DMS 273 (cell line): ENCODE measurements at regions not wholly inside any gene's neighbourhood (a gene's known extent, or its start where the extent isn't known, plus 50 kb on each side); places are given as distances from the start of the nearest gene placed in this dataset.

Experiments used
- DNase-seq: peaks from one replicate; lab custom pipeline; 2025; ENCODE audit not compliant: unreplicated experiment; lab: John Stamatoyannopoulos, UW

DNA sequence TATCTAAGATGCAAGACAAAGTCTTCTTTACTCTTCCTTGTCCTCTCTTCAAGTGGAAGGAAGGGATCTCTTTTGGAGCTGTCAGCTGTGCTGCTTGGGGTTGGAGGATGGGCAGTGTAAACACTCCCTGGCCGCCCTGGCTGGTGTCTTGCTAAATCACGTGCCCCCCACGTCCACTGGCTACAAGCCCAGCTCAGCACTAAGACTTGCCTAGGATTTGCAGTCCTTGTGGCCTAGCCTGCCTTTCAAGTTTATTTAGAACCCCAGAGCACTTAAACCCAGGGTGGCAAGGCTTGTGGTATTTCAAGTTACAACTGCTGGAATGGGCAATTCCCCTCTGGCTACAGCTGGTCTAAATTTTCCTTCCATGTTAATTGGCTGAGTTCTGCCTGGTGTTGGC, 272.4 kb upstream of the MYO3A start:
- DNase-seq: no peak

DNA sequence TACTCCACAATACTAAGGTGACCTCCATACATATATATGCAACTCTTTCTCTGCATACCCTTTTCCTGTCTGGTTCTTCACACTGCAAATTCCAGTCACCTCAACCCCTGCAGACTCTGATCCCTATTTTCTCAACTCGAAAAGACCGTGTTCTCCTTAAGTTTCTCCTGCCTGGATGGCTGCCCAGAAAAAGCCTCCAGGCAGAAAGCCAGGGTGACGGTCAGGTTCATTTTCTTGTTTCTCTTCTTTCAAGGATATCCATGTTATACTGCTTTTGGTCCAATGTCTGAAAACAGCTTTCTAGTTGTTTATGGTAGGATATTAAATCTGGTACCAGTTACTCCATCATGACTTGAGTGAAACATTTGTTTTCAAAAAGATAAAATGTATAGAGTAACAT, 267.8 kb upstream of the MYO3A start:
- no peak for DNase-seq

DNA sequence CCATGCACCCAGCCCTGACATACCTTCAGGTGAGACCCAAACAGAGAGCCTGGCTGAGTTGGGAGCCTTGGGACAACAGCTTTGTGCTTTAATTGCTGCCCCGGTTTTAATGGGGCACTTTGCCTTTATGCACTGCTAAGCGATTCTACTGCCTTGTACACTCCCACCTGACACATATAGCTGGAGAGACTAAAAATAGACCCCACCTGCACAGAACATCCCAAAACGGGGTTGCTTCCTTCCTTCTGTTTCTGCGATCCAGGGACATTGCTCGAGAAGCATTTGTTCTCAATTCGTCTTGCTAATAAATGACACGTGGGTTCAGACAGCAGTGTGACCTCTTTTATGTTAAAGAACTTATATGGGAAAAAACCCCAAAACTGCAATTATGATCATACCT, 258.8 kb upstream of the MYO3A start:
- no peak for DNase-seq

DNA sequence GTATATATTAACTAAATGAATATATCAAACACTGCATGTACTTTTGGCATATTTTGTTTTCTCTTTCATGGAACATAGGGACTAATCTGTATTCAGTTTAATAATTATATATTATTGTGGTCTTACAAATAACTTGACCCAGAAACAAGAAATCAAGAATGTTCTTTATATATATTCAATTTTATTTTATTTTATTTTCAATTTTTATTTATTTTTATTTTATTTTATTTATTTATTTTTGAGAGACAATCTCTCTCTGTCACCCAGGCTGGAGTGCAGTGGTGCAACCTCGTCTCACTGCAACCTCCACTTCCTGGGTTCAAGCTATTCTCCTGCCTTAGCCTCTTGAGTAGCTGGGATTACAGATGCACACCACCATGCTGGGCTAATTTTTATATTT, 258.4 kb upstream of the MYO3A start:
- DNase-seq: no peak

DNA sequence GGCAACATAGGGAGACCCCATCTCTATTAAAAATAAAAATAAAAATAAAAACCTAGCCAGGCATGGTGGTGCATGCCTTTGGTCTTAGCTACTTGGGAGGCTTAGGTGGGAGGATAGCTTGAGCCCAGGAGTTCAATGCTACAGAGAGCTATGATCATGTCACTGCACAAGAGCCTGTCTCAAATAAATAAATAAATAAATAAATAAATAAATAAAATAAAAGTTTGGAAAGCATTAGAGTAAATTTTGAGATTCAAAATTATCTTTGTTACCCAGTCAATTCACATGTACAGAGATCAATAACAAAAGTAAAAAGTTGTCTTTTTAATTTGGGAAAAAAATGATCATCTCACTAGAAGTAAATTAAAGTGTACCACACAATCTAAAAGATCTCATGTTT, 255.8 kb upstream of the MYO3A start:
- no peak for DNase-seq

DNA sequence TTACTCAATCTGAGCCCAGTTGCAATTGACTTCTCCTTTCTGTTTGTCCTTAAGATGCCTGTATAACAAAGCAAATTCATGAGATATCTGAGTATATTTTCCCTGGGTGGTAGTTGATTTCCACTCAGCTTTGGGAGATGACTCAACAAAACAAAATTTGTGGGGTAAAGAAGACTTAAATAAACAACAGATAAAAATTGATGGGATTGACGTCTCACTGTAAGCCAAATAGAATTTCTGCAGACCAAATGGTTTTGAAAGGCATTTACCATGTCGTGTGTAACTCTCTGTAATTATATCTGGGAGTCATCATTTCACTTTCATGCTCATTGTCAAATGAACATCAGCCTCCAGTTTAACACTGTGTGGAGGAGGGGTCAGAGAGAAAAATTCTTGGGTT, 255.4 kb upstream of the MYO3A start:
- no peak for DNase-seq

DNA sequence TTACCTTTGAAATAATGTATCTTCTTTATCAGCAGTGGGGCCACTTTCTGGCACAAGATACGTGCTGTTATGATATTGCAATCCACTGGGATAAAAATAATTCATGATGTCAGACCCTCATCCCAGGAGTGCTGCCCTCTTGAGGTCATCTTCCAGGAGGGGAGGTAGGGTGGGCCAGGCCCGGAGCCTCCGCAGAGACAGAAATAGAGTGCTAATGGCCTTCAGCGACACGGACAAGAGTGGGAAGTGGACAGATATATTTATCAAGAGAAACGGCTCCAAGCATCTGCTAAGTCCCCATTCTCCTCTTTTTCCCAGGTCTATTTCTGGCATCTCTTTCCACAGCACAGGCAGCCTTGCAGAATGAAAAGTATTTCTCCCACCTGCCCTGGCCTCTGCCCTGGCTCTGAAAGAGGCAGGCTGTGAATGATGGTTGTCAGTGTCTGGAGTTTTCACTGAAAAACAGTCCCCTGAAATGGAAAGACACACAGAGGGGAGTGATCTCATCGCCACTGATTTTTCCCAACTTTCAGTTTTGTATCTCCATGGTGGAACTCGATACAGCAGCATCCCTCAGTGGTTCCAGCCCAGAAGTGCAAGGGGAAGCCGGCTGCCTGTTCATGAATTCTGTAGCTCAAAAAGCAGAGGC, 251.7 kb upstream of the MYO3A start:
- peak; percentile 5 for DNase-seq

DNA sequence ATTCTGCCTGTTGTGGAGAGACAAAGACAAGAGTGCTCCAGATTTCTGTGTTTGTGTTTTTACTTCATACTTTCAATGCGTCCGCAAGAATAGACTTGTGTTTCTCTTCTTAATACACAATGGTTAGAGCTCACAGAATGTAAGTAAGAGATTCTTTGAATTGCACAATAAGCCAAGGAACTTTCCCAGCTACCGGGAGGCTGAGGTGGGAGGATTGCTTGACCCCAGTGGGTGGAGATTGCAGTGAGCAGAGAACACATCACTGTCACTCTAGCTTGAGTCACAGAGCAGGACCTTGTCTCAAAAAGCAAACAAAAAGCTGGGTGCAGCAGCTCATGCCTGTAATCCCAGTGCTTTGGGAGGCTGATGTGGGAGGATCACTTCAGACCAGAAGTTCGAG, 250.7 kb upstream of the MYO3A start:
- no peak for DNase-seq

DNA sequence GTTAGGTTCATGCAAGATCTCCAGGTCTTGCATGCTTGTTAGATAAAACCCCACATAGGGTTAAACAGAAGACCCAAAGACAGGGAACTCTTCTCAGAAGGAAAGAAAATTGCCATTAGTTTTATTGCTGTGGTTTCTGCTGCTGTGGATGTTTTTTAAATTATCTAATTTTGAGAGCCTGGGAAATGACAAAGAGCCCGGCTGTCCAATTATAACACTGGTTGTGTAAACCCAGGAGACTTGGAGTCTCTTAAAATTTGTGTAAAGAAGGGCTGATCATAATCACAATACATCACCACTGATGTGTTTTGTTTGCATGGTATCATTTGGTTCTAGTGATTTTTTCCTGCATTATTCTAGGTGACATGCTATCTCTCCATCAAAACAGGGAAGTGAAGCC, 246.5 kb upstream of the MYO3A start:
- no peak for DNase-seq

DNA sequence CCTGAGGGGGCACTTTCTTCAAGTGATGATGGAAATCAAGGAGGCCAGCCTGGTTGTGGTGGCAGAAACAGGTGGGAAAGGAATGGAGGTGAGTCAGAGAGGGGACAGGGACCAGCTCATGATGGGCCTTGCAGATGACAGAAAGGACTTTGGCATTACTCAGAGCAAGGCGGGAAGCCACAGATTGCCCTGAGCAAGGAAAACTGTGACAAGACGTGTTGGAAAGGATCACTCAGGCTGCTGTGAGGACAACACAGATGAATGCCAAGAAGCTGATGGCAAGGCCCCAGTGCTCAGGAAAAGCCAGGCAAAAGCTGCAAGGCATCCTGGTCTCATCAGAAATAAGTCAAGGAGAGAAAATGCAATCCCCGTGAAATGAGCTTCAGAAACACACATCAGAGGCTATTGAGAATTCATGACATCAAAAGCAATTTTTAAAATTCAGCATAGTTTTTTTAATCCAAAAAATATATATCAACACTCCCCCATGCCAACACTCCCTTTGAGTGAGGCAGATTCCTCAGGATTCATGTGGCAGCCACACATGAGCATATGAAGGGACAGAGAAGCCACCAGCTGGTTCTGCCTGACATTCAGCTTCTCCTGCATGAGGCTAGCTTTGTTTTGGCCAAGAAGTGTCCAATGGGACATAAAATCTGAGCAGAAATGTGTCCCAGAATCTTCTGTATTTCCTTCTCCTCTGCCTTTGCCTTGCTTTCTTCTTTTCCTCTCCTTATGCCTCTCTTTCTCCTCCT, 244.5 kb upstream of the MYO3A start:
- no peak for DNase-seq

DNA sequence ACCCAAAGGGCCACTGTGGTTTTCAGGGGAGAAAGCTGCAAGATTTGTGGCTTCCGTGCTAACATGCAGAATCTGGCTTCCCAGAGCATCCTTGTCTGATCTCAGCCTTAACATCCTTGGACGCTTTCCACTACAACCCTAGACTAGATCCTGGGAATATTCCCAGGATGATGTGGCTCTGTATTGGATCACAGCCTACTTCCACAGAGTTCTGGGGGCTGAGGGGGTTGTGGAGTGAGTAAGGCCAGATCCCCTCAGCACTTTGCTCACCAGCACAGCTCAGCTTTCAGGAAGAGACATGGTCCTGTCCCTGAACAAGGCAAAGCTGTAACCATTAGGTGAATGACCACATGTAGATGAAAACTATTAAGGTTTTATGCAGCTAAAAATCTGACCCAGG, 241.3 kb upstream of the MYO3A start:
- no peak for DNase-seq

DNA sequence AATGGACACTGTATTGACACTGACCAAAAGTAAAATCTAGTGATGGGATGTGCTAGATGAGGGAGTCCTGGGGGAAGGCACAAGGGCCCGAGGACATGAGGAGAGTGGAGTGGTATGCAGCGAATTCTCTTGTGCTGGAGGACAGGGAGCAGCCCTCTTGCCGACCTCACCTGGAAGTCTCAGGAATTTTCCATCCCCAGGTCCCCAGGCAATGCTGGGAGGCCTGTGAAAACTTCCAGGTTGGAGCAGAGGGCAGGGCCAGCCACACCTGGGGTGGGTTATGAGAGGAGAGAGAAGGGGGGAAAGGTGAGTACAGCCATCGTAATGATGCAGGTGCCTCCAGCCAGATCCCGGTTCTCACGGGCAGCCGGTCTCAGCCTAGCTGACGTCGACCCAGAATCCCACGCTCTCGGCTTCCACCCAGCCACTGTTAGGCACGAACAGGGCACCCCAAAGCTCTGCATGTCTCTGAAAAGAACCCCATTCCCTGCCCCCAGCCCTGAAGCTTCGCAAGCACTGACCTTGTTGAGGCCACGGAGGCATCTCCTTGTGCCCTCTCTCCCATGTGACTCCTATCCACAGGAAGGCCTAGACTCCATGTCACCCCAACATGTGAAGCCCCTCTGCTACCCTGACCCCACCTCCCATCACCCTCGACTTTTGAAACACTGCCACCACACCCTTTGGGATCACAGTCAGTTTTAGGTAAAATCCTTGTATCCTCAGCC, 239.7 kb upstream of the MYO3A start:
- DNase-seq: no peak

DNA sequence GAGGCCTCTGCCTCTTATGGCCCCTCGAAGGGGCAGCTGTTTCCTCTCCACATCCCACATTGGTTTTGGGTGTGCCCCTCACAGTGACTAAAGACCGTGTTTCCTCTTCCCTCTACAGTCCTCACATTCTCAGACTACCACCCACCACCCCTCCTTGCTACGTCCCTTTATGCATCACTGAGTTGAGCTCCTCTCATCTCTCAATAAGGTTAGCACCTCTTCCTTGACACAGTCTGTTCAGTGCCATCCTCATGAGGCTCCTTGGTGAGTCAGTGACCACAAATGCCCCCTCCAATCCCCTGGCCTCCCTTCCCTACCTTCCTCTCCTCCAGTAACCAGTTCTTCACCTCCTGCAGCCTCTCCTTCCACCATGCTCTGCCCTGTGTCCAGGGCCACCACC, 239.1 kb upstream of the MYO3A start:
- no peak for DNase-seq

DNA sequence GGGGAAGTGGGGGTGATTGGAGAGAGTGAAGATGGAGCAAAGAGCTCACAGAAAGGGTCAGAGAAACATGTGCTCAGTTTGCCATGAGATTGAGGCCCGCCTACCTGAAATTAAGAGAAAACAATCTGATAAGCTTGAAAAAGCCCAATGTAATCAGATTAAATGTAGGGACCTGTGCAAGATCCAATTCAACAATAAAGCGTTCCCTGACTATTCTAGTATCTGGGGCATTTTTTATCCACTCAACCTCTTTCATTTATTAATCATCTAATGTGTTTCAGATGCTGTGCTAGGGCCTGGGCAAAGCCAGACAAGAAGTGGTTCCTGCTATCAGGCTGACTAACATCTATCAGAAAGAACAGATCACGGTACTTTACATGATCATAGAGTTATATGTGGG, 238.4 kb upstream of the MYO3A start:
- no peak for DNase-seq

DNA sequence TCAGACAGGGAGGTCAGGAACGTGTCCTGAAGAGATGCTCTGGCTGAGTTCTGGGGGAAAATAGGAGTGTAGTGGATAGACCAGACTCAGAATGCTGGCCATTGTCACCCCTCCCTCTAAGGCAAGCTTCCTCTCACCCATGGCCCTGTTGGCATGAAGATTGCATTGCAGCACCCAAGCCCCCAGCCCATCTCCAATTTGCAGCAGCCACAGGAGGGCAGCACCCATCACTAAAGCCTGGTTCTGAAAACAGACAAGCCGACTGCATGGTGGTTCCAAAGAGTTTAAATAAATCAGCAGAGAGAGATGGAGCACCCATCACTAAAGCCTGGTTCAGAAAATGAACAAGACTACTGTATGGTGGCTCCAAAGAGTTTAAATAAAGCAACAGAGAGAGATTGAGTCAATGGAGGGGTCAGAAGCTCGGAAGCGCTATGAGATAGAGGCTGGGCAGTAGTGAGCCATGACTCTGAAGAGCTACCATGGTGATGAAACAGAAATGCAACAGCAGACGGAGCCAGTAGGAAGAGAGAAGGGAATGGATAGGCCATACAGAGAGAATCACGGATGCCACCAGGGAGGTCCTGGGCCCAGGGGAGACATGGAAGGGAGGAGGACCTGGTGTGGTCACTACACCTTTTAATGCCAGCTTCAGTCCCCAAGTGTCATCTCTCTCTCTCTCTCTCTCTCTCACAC, 237.9 kb upstream of the MYO3A start:
- DNase-seq: no peak

DNA sequence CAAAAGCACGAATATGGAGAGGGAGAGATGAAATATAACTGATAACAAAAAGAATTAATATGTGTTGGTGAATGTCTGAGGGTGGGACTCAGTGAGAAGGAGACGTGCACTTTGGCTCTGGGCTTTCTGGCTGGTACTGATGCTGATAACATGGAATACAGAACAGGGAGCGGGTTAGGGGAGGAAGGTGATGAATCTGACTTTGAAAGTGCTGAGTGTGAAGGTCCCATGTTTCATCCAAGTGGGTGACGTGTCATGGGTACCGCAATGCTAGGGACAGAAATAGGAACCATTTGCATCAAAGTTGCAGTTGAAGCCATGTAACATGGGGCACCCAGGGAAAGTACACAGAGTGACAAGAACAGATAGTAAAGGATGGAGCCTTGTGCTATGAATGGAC, 236.6 kb upstream of the MYO3A start:
- no peak for DNase-seq

DNA sequence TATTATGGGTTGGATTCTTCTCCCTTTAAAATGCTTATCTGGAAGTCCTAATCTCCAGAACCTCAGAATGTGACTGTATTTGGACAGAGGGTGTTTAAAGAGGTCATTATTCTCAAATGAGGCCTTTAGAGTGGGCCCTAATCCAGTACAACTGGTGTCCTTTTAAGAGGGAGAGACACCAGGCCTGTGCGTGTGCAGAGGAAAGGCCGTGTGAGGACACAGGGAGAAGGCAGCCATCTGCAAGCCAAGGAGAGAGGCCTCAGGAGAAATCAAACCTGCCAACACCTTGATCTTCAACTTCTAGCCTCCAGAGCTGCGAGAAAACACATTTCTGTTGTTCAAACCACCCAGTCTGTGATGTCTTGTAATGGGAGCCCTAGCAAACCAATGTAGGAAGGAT, 235.4 kb upstream of the MYO3A start:
- no peak for DNase-seq

DNA sequence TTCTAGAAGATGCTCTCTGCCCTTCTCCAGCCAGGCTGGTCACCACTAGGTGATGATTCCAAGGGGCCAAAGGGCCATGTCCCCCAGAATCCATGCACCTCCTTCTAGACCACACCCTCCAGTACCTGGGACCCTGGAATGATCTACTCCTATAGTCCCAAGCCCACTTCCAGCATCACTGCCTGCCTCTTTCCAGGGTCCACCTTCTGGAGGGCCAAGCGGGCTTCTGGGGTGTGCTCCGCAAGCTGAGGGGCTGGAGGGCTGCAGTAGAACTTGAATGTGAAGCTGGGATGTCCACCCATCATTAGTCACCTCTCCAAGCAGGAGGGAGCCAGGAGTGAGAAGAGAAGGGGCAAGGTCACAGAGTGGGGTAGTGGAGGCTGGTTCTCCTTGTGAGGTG, 234.4 kb upstream of the MYO3A start:
- no peak for DNase-seq

DNA sequence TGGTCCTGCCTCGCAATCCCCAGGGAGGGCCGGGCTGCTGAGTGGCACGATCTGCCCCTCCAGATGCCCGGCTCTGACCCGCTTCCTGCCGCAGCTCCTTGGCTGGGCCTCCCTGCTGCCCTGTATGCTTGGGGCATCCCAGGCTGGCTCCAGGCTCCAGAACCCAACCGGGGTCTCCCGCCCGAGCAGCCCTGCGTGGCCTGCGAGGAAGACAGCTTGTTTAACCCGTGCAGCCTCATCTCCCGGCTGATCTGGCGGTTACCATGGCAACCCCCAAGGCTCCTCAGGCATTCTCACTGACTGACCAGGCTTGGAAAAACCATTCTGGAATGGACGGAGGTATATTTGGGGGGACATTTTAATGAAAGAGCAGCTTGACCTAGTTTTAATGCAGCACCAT, 232.4 kb upstream of the MYO3A start:
- no peak for DNase-seq

DNA sequence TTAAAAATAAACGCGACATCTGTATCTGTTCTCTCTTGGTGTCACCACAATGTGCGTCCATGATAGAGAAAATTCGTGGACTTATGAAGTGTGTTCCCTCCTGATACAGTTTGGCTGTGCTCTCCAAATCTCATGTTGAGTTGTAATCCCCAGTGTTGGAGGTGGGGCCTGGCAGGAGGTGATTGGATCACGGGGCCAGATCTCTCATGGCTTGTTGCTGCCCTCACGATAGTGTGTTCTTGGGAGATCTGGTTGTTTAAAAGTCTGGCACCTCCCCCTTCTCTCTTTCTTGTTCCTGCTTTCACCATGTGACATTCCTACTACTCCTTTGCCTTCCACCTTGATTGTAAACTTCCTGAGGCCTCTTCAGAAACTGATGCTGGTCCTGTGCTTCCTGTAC, 229.4 kb upstream of the MYO3A start:
- DNase-seq: no peak

DNA sequence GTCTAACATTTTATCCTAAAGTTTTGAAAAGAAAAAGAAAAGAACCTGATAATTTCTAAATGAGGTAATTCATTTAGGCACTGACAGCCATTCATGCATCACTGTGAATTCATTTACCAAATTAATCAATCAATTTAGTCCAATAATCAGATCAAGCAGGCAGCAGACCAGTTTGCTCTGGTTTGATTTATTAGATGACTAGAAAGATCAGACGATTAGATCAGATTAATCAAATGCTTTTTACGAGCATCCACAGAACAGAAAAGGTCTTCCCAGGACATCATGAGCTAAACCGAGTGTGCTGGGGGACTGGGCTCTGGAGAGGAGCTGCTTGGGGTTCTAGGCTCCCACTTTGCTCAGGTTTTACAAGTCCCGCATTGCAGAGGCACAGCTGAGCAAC, 226.5 kb upstream of the MYO3A start:
- DNase-seq: no peak
